Body of pancreas (tissue), 4 donors: ENCODE measurements at regions not wholly inside any gene's neighbourhood (a gene's known extent, or its start where the extent isn't known, plus 50 kb on each side); places are given as distances from the start of the nearest gene placed in this dataset.

Experiments
- POLR2A ChIP-seq, 3 donors: fragments of 450-650 bp; IDR thresholded peaks; one replicate each; pipeline ENCODE4 v1.6.1; 2016; ENCODE audit warnings: antibody characterized with exemption in 3 of 3, mild to moderate bottlenecking in 2 of 3
- TF ChIP-seq, protein P1 (sequence below), 7 experiments: fragments of 450-650 bp in 4 of 7; fragments of 200-600 bp in 3 of 7; sonication (generic) in 3 of 7; IDR thresholded peaks; one replicate each; pipeline ENCODE4 v1.5.1; 2016 to 2019; ENCODE audit warnings: antibody characterized with exemption in 7 of 7

DNA sequence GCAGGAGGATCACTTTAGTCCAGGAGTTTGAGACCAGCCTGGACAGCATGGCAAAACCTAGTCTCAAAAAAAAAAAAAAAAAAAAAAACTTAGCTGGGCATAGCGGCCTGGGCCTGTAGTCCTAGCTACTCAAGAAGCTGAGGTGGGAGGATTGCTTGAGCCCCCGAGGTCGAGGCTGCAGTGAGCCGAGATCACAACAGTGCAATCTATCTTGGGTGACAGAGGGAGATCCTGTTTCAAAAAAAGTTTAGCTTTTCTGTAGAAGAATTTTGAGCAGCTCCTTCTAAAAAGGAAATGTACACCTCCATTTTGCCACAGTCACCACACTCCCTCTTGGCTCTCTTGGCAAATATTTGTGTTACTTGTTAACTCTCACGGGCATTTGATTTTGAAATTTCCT lies 505.8 kb downstream of the DOK5 start:
- TF ChIP-seq, protein P1, sequence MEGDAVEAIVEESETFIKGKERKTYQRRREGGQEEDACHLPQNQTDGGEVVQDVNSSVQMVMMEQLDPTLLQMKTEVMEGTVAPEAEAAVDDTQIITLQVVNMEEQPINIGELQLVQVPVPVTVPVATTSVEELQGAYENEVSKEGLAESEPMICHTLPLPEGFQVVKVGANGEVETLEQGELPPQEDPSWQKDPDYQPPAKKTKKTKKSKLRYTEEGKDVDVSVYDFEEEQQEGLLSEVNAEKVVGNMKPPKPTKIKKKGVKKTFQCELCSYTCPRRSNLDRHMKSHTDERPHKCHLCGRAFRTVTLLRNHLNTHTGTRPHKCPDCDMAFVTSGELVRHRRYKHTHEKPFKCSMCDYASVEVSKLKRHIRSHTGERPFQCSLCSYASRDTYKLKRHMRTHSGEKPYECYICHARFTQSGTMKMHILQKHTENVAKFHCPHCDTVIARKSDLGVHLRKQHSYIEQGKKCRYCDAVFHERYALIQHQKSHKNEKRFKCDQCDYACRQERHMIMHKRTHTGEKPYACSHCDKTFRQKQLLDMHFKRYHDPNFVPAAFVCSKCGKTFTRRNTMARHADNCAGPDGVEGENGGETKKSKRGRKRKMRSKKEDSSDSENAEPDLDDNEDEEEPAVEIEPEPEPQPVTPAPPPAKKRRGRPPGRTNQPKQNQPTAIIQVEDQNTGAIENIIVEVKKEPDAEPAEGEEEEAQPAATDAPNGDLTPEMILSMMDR (IDR thresholded peaks at IDR 0.05): no peak
- TF ChIP-seq POLR2A (IDR thresholded peaks at IDR 0.05): no peak
